HG03378 (cell line): ENCODE measurements at regions not wholly inside any gene's neighbourhood (a gene's known extent, or its start where the extent isn't known, plus 50 kb on each side); places are given as distances from the start of the nearest gene placed in this dataset.
"Not testable (repeated sequence)": the region's sequence is repeated elsewhere in the genome, so short reads cannot be mapped to it uniquely, and the experiment has no call there.

Experiments used
- ATAC-seq: cut with Tn5 transposase; IDR thresholded peaks from one replicate; pipeline ENCODE4 v1.9.1; 2021; ENCODE audit warnings: mild to moderate bottlenecking, moderate library complexity; ENCODE audit not compliant: unreplicated experiment

- ATAC-seq: no peak
Measured at GRCh38 chr6:10343320-10343719, 71.6 kb downstream of the TFAP2A start.

DNA sequence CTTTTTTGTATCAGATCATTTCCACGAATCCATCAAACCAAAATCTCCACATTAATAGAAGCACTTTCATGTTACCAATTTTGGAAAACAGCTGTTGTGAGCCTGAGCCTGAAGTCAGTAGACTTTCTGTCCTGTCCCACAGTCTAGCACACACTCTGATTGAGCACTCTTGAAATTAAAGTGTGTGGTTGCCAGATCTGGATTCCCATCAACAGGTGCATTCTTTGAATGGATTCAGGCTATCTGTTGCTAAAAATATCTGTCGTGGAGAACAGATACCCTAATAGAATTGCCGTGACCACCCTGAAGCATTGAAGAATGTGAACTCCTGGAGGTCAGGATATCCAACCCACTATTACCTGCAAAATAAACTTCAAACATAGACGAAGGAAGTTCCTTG lies 73.3 kb downstream of the TFAP2A start:
- no peak for ATAC-seq

- ATAC-seq: no peak
Measured at GRCh38 chr6:10338151-10338550, 76.7 kb downstream of the TFAP2A start.

- not testable (repeated sequence) for ATAC-seq
Measured at GRCh38 chr6:10337376-10337775, 77.5 kb downstream of the TFAP2A start.

GRCh38 chr6:10332111-10332510 lies 82.8 kb downstream of the TFAP2A start:
- ATAC-seq: no peak

GRCh38 chr6:10331334-10331968 lies 83.4 kb downstream of the TFAP2A start:
- ATAC-seq: no peak

- ATAC-seq: no peak
Measured at GRCh38 chr6:10330515-10330914, 84.4 kb downstream of the TFAP2A start.

DNA sequence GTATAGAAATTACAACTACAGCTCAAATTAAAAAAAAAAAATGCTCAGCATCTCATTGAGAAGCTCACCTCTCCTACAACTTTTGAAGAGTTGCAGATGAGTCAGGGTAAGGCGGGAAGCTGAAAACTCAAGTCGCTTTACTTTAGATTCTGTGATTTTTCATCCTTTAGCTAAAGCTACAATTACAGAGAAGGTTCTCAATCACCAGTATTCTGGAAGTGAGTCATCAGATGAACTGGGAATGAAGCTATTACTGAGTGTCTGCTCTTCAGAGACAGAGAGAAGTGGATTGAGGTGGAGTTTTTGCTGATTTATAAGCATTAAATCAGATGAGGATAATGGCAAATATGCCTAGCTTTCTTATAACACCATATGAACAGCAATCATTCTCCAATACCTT lies 91.9 kb downstream of the TFAP2A start:
- ATAC-seq: no peak

- no peak for ATAC-seq
Measured at GRCh38 chr6:10320291-10320690, 94.6 kb downstream of the TFAP2A start.

- ATAC-seq: no peak
Measured at GRCh38 chr6:10316373-10316721, 98.5 kb downstream of the TFAP2A start.

DNA sequence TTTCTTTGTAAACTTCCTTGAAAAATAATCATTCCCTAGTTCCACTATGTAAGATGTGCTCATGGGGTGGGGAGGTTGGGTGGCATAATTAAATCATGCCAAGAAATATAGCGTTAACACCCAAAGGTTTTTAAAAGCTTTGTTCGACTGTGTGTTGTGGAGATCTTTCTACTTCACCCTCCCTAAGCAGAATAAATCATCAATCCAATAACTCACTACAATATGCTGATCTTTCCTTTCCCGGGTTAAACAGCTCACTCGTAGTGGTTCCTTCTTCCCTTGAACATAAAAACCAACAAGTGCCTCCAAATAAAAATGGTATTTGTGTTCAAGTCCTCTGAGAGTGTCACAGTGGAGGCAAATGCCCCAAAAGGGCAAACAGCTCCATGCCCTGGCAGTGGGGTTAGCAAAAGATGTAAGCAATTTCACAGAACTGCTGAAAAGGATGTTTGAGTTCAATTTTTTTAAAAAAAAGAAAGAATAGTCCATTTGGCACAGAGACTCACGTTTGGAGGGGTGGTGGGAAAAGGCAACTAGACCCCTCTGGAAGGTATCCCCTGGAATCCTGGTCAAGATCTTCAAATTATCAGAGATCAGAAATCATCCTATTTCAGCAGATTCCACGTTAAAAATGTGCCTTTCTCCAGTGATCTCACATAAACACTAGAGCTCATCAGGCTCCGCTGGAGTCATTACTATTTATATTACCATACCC lies 99.1 kb downstream of the TFAP2A start:
- ATAC-seq: no peak

DNA sequence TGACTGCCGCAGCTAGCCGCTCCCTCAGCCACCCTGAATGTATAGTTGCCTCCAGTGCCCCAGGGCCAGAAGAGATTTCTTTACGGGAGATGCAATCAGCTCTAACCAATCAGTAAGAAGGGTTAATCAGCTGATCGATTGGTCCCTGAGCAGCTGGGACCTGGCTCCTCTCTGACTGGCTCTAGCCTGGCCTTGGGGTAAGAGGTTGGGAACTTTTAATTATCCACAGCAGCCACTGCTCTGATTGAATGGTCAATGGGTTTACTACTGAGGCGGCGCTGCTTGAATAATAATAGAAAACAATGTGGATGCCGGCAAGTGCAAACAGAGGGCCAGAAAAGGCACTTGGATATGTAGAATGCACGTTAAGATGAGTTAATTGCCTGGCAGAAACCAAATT lies 99.8 kb downstream of the TFAP2A start:
- no peak for ATAC-seq

DNA sequence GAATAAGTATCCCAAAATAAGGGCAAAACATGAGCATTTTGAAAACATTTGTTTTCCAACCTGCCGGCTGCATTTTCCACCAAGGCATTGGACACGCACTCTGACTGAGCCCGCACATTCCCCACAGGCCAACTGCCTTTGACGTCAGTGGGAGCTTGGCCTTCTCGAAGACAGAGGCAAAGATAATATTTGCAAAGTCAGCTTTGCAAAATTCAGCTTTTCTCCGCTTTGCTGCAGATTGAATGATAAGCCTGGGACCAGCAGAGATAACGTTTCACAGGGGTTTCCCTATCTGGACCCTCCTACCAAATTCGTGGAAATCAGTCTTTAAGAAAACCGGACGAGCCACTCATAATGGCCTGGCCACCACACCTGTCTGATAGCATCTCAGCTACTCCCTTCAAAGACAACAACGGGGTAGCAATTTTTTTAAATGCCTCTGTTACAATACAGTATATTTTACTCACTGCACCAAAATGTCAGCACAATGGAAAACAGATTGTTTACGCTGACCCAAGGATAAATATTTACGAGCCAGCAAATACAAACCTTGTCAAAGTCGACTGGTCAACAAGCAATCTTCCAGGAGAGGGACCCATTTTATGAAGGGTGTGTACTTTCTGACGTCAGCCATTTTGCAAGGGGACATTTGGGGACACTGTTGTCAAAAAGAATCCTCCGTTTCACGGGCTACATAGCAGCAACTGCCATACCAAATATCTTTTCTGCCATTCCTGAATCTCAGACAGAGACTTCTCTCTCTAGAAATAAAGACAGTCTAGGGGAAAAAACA lies 100.5 kb downstream of the TFAP2A start:
- ATAC-seq: no peak

- ATAC-seq: no peak
Measured at GRCh38 chr6:10313799-10314162, 101.1 kb downstream of the TFAP2A start.

DNA sequence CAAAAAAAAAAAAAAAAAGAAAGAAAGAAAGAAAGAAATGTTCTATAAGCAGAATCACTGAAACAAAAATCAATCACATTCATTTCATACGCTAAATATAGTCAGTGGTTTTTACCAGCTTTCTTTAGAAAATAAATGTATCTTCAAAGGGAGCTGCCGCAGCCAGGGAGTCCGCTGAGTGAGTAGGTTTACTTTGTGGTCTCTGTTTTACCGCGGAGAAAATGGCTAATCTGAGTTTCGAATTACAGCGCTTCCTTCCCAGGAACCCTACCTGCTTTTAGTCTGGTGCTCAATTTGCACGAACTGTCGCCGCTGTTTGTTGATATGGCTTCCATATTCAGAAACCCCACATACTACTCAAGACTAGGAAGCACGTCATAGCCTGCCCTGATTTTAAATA lies 102.4 kb downstream of the TFAP2A start:
- no peak for ATAC-seq

DNA sequence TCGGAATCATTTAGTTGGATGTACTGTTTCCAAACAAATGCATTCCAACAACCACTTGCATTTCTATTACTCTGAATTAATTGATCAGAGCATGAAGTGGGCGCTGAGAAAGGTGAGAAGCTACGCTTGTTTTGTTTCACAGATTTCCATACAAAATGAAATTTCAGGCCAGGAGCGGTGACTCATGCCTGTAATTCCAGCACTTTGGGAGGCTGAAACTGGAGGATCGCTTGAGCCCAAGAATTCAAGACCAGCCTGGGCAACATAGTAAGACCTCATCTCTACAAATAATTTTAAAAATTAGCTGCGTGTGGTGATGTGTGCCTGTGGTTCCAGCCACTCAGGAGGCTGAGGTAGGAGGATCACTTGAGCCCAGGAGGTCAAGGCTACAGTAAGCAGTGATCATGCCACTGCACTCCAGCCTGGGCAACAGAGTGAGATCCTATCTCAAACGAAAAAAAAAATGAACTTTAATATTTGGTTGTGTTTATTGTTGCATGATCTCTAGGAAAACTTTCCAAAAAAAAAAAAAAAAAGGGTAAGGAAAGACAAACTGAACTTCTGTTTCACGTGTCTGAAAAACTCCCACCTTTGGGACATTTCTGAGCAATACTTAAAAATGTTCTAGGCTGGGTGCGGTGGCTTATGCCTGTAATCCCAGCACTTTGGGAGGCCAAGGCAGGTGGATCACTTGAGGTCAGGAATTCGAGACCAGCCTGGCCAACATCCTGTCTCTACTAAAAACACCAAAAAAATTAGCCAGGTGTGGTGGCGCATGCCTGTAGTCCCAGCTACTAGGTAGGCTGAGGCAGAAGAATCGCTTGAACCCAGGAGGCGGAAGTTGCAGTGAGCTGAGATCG lies 103.1 kb downstream of the TFAP2A start:
- not testable (repeated sequence) for ATAC-seq

GRCh38 chr6:10310826-10311225 lies 104.0 kb downstream of the TFAP2A start:
- no peak for ATAC-seq

DNA sequence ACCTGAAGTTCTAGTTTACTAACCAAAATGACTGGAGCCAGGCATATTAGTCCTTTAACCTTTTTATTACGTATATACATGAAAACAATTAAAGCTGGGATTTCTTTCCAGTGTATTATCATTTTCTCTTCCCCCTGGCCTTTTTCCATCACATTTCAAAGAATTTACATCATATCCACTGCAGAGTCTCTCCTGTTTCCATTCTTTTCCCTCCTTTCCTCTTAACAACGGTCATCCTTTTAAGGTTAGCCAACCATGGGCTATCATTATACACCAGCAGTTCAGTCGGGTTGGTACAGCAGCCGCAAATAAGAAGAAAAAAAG lies 104.6 kb downstream of the TFAP2A start:
- ATAC-seq: no peak

DNA sequence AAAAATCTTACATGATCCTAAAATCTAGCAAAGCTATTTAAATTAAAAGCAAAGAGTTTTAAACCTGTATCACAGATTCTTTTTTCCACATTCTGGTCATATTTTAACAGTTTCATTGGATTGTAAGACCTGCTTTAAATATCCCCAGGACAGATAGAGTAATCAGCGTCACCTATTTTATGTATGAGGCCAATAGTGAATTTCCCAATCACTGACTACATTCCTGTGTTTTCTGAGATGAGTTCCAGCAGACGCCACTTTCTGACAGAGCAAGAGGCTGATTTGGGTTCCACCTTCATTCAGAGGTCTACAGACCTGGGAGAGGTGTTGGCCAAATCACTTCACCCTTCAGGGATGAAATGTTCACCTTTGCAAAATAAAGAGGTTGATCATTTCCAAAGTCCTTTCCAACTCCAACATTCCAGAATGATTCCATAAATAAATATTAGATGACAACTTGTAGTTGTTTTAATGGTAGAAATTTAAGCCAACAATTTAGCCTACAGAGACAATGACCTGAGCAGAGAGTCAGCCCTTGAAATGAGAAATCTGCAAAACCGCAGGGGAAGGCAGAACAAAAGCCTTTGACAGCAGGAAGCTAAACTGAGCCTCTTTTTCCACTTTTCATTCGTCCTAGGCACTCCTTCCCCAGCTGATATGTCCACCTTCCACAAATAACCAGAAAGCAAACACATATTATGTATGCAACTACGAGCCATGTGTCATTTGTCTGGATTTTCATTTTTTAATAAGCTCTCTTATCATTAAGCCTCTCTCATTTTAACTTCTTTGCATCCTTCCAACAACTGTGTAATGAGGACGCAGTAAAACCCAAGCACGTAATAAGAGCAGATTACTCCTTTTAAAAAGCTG lies 105.2 kb downstream of the TFAP2A start:
- ATAC-seq: no peak

DNA sequence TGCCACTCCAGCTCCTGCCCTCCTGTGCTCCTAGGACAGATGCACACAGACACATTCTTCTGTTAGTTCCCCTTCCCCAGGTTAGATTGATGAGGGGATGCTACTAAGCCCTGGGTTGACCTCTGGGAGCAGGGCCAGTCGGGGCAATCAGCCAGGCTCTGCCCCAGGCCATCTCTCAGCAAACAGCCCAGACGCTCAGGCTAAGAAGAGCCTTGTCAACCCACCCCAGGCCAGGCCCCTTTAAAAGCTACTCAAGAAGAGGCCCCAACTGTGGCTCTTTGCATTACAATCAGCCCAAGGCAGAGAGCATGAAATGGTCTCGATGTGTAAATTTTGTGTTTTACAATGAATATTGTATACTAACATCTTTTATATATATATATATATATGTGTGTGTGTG lies 107.4 kb downstream of the TFAP2A start:
- no peak for ATAC-seq
